Left forelimb (tissue), 1 donor: ENCODE measurements at regions not wholly inside any gene's neighbourhood (a gene's known extent, or its start where the extent isn't known, plus 50 kb on each side); places are given as distances from the start of the nearest gene placed in this dataset.
"Not testable (repeated sequence)": the region's sequence is repeated elsewhere in the genome, so short reads cannot be mapped to it uniquely, and the experiment has no call there.

Experiments
- DNase-seq: peaks from one replicate; pipeline ENCODE4 v3.0.0-alpha.2; 2018; ENCODE audit warnings: low spot score

- DNase-seq: no peak
Measured at GRCh38 chr6:166877906-166878305, 78.4 kb downstream of the RNASET2 start.

GRCh38 chr6:166877349-166877748, 79.0 kb downstream of the RNASET2 start:
- DNase-seq: no peak

GRCh38 chr6:166872531-166873009, 83.8 kb downstream of the RNASET2 start:
- DNase-seq: no peak

- DNase-seq: no peak
Measured at GRCh38 chr6:166870602-166871208, 85.6 kb downstream of the RNASET2 start.

- no peak for DNase-seq
Measured at GRCh38 chr6:166866839-166867637, 89.3 kb downstream of the RNASET2 start.

GRCh38 chr6:166864333-166864732, 92.0 kb downstream of the RNASET2 start:
- DNase-seq: no peak

GRCh38 chr6:166862978-166863530, 93.3 kb downstream of the RNASET2 start:
- no peak for DNase-seq

- no peak for DNase-seq
Measured at GRCh38 chr6:166862287-166862977, 93.9 kb downstream of the RNASET2 start.

- DNase-seq: no peak
Measured at GRCh38 chr6:166861961-166862286, 94.4 kb downstream of the RNASET2 start.

- no peak for DNase-seq
Measured at GRCh38 chr6:166861304-166861703, 95.0 kb downstream of the RNASET2 start.

GRCh38 chr6:166860392-166860791, 96.0 kb downstream of the RNASET2 start:
- no peak for DNase-seq

GRCh38 chr6:166855416-166855815, 100.9 kb downstream of the RNASET2 start:
- DNase-seq: no peak

- no peak for DNase-seq
Measured at GRCh38 chr6:166853371-166854325, 102.7 kb downstream of the RNASET2 start.

GRCh38 chr6:166852451-166852975, 103.8 kb downstream of the RNASET2 start:
- no peak for DNase-seq

GRCh38 chr6:166851911-166852310, 104.4 kb downstream of the RNASET2 start:
- DNase-seq: no peak

- DNase-seq: no peak
Measured at GRCh38 chr6:166851426-166851825, 104.9 kb downstream of the RNASET2 start.

GRCh38 chr6:166850677-166851076, 105.7 kb downstream of the RNASET2 start:
- DNase-seq: no peak

GRCh38 chr6:166849749-166850183, 106.6 kb downstream of the RNASET2 start:
- DNase-seq: no peak

- DNase-seq: no peak
Measured at GRCh38 chr6:166848979-166849748, 107.2 kb downstream of the RNASET2 start.

GRCh38 chr6:166846446-166847142, 109.8 kb downstream of the RNASET2 start:
- DNase-seq: not testable (repeated sequence)
